Loucy (cell line): ENCODE measurements at regions not wholly inside any gene's neighbourhood (a gene's known extent, or its start where the extent isn't known, plus 50 kb on each side); places are given as distances from the start of the nearest gene placed in this dataset.

ENCODE experiments used
- CTCF ChIP-seq: fragments of 200-600 bp; sonication (generic); conservative IDR thresholded peaks from 2 replicates; pipeline ENCODE4 v1.5.1; 2014; ENCODE audit warnings: mild to moderate bottlenecking, antibody characterized with exemption, low read length
- EZH2phosphoT487 ChIP-seq: fragments of 200-600 bp; IDR thresholded peaks from 2 replicates; pipeline ENCODE4 v1.6.1; 2018; ENCODE audit warnings: antibody characterized with exemption, mild to moderate bottlenecking, moderate library complexity, borderline replicate concordance

GRCh38 chr9:90514877-90515276 is 127.7 kb downstream of the DIRAS2 start:
- TF ChIP-seq CTCF (no peak), EZH2phosphoT487 (no peak)
